ENCODE measurements at regions not wholly inside any gene's neighbourhood (a gene's known extent, or its start where the extent isn't known, plus 50 kb on each side); places are given as distances from the start of the nearest gene placed in this dataset.

- Histone ChIP-seq H3K27me3 (no peaks in the 10 kb centered on the region), H3K27ac (no peak overlapping the region)
- WGBS, 2 donors (ENCODE audit: low coverage in 1 of 2): 85 to 91% methylated on average over 3 to 7 of the region's 7 CpGs
Measured at GRCh38 chr5:173806270-173807035, 81.7 kb upstream of the CPEB4 start.

GRCh38 chr5:173807181-173807655 is 80.9 kb upstream of the CPEB4 start:
- in situ Hi-C loops (cut with MboI; ENCODE audit: low pct_ligation_motif_present in 1 of 4, low pct_unique_long_range_greater_than_20kb in 1 of 4, low sequenced_read_pairs in 3 of 4): no loop called here
- H3K27ac ChIP-seq: no peak overlapping the region
- H3K4me3 ChIP-seq: no peak overlapping the region
- no peak for TF ChIP-seq EP300 (IDR thresholded peaks at IDR 0.05; ENCODE audit: low read depth)
- no peak for TF ChIP-seq POLR2AphosphoS5 (IDR thresholded peaks at IDR 0.05)
- TF ChIP-seq POLR2A (IDR thresholded peaks at IDR 0.05): no peak
- TF ChIP-seq CTCF (IDR thresholded peaks at IDR 0.05): no peak
- no peaks in the 10 kb centered on the region for H3K27me3 ChIP-seq
- no peaks in the 10 kb centered on the region for H3K9me3 ChIP-seq
- no peak for DNase-seq
- WGBS, 2 donors (ENCODE audit: low coverage in 1 of 2): 90 to 92% methylated on average over 14 to 17 of the region's 17 CpGs
- H3K4me1 ChIP-seq: peaks cover 0 to 8% (median 3%) of the 10 kb centered on the region in 4 donors
- intact Hi-C loops (cut with DNase I; ENCODE audit: low total_unique reads): no loop called here
- no peaks in the 10 kb centered on the region for H3K36me3 ChIP-seq

More at GRCh38 chr5:173806270-173807035, 81.7 kb upstream of the CPEB4 start:
- no peaks in the 10 kb centered on the region for H3K9me3 ChIP-seq
- intact Hi-C loops (cut with DNase I; ENCODE audit: low total_unique reads) (no loop called here), in situ Hi-C loops (cut with MboI; ENCODE audit: low pct_ligation_motif_present in 1 of 4, low pct_unique_long_range_greater_than_20kb in 1 of 4, low sequenced_read_pairs in 3 of 4) (no loop called here)
- TF ChIP-seq EP300 (IDR thresholded peaks at IDR 0.05; ENCODE audit: low read depth) (no peak), CTCF (IDR thresholded peaks at IDR 0.05) (no peak), POLR2AphosphoS5 (IDR thresholded peaks at IDR 0.05) (no peak), POLR2A (IDR thresholded peaks at IDR 0.05) (no peak)
- DNase-seq: no peak
- no peak overlapping the region for H3K4me3 ChIP-seq
- H3K4me1 ChIP-seq: peaks cover 0 to 10% (median 4%) of the 10 kb centered on the region in 4 donors
- H3K36me3 ChIP-seq: no peaks in the 10 kb centered on the region

- WGBS, 2 donors (ENCODE audit: low coverage in 1 of 2): 84 to 100% methylated on average over 1 to 9 of the region's 9 CpGs
Measured at GRCh38 chr5:173808079-173808808, 79.9 kb upstream of the CPEB4 start.

More at GRCh38 chr5:173808079-173808808, 79.9 kb upstream of the CPEB4 start:
- H3K27ac ChIP-seq: no peak overlapping the region
- H3K4me3 ChIP-seq: no peak overlapping the region
- in situ Hi-C loops (cut with MboI; ENCODE audit: low pct_ligation_motif_present in 1 of 4, low pct_unique_long_range_greater_than_20kb in 1 of 4, low sequenced_read_pairs in 3 of 4) (no loop called here), intact Hi-C loops (cut with DNase I; ENCODE audit: low total_unique reads) (no loop called here)
- no peak for DNase-seq
- no peaks in the 10 kb centered on the region for H3K36me3 ChIP-seq
- H3K27me3 ChIP-seq: no peaks in the 10 kb centered on the region
- no peaks in the 10 kb centered on the region for H3K4me1 ChIP-seq
- no peaks in the 10 kb centered on the region for H3K9me3 ChIP-seq
- TF ChIP-seq EP300 (IDR thresholded peaks at IDR 0.05; ENCODE audit: low read depth) (no peak), POLR2A (IDR thresholded peaks at IDR 0.05) (no peak), CTCF (IDR thresholded peaks at IDR 0.05) (no peak), POLR2AphosphoS5 (IDR thresholded peaks at IDR 0.05) (no peak)

Data from transverse colon (tissue), 4 donors.